ENCODE measurements at regions not wholly inside any gene's neighbourhood (a gene's known extent, or its start where the extent isn't known, plus 50 kb on each side); places are given as distances from the start of the nearest gene placed in this dataset.

GRCh38 chr2:56680971-56681631, 497.3 kb downstream of the CCDC85A start:
- no peaks in the 10 kb centered on the region for H3K36me3 ChIP-seq
- 49 to 51% methylated on average over 3 of the region's 3 CpGs for WGBS, 2 donors

GRCh38 chr2:56681659-56682396, 498.0 kb downstream of the CCDC85A start:
- H3K27me3 ChIP-seq, result no peaks in the 10 kb centered on the region
- H3K4me3 ChIP-seq, result no peak overlapping the region
- 72 to 75% methylated on average over 5 of the region's 5 CpGs for WGBS, 2 donors
- no peaks in the 10 kb centered on the region for H3K36me3 ChIP-seq
- H3K9me3 ChIP-seq, result no peaks in the 10 kb centered on the region
- H3K4me1 ChIP-seq, result no peaks in the 10 kb centered on the region
- no peak for DNase-seq (ENCODE audit: low spot score in 2 of 2)
- TF ChIP-seq, protein P1, sequence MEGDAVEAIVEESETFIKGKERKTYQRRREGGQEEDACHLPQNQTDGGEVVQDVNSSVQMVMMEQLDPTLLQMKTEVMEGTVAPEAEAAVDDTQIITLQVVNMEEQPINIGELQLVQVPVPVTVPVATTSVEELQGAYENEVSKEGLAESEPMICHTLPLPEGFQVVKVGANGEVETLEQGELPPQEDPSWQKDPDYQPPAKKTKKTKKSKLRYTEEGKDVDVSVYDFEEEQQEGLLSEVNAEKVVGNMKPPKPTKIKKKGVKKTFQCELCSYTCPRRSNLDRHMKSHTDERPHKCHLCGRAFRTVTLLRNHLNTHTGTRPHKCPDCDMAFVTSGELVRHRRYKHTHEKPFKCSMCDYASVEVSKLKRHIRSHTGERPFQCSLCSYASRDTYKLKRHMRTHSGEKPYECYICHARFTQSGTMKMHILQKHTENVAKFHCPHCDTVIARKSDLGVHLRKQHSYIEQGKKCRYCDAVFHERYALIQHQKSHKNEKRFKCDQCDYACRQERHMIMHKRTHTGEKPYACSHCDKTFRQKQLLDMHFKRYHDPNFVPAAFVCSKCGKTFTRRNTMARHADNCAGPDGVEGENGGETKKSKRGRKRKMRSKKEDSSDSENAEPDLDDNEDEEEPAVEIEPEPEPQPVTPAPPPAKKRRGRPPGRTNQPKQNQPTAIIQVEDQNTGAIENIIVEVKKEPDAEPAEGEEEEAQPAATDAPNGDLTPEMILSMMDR (IDR thresholded peaks at IDR 0.05), result no peak
- TF ChIP-seq POLR2A (IDR thresholded peaks at IDR 0.05) (no peak), EP300 (IDR thresholded peaks at IDR 0.05) (no peak)
- no peak overlapping the region for H3K27ac ChIP-seq

More at GRCh38 chr2:56680971-56681631, 497.3 kb downstream of the CCDC85A start:
- no peaks in the 10 kb centered on the region for H3K9me3 ChIP-seq
- no peaks in the 10 kb centered on the region for H3K4me1 ChIP-seq
- H3K27me3 ChIP-seq, result no peaks in the 10 kb centered on the region
- TF ChIP-seq EP300 (IDR thresholded peaks at IDR 0.05), result no peak
- no peak for DNase-seq (ENCODE audit: low spot score in 2 of 2)
- no peak overlapping the region for H3K4me3 ChIP-seq
- H3K27ac ChIP-seq, result no peak overlapping the region

- no peak overlapping the region for H3K27ac ChIP-seq
- no peak overlapping the region for H3K4me3 ChIP-seq
- H3K4me1 ChIP-seq, result no peaks in the 10 kb centered on the region
- no peaks in the 10 kb centered on the region for H3K36me3 ChIP-seq
- TF ChIP-seq EP300 (IDR thresholded peaks at IDR 0.05), result no peak
- TF ChIP-seq, protein P1 (IDR thresholded peaks at IDR 0.05), result no peak
- no peak for TF ChIP-seq POLR2A (IDR thresholded peaks at IDR 0.05)
- WGBS, 2 donors, result 65 to 75% methylated on average over 3 of the region's 3 CpGs
- H3K27me3 ChIP-seq, result no peaks in the 10 kb centered on the region
- no peak for DNase-seq (ENCODE audit: low spot score in 2 of 2)
- H3K9me3 ChIP-seq, result no peaks in the 10 kb centered on the region
These were observed 498.6 kb downstream of the CCDC85A start for GRCh38 chr2:56682397-56682760.

DNA sequence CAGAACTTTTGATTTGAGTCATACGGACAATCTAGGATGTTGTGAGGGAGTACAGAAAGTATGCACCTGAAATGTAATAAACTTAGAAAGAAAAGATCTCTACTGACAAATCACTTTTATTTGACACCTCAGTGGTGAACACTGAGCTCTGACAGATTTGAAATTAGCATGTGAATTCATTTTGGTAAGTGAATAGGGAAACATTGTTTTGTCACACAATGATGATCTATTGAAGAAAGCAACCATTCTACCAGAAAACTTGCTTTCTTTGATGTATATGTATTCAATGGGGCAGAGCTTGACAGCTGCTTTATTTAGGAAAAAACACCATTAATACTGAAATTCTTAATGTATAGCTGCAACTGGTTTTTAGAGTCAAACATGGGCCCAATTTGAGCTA, 500.5 kb downstream of the CCDC85A start:
- Histone ChIP-seq H3K4me3 (no peak overlapping the region), H3K36me3 (no peaks in the 10 kb centered on the region), H3K27ac (no peak overlapping the region), H3K9me3 (no peaks in the 10 kb centered on the region), H3K27me3 (no peaks in the 10 kb centered on the region), H3K4me1 (no peaks in the 10 kb centered on the region)
- DNase-seq (ENCODE audit: low spot score in 2 of 2), result no peak
- TF ChIP-seq, protein P1 (IDR thresholded peaks at IDR 0.05), result no peak
- TF ChIP-seq EP300 (IDR thresholded peaks at IDR 0.05) (no peak), POLR2A (IDR thresholded peaks at IDR 0.05) (no peak)
- WGBS, 2 donors, result 90 to 95% methylated on average over 1 of the region's 1 CpG

DNA sequence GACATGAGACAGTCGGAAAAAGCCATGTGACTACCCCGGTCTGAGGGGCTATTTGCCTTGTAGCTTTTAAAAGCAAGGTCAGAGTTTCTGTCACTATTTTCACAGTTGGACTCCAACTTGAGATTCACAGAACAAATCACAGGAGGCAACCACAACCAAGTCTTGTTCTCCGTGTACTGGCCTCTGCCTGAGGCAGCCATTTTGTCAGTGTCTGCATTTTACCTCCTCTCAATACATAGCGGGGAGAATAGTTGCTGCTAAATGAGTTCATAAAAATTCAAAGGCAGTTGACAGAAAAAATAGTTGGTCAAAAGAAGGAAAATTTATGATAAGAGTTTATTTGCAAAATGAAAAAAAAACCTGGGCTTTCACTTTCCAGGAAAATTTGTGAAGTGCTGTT, 501.4 kb downstream of the CCDC85A start:
- H3K4me3 ChIP-seq, result no peak overlapping the region
- no peaks in the 10 kb centered on the region for H3K4me1 ChIP-seq
- no peaks in the 10 kb centered on the region for H3K27me3 ChIP-seq
- TF ChIP-seq EP300 (IDR thresholded peaks at IDR 0.05) (no peak), POLR2A (IDR thresholded peaks at IDR 0.05) (no peak)
- no peak for DNase-seq (ENCODE audit: low spot score in 2 of 2)
- no peak overlapping the region for H3K27ac ChIP-seq
- H3K9me3 ChIP-seq, result no peaks in the 10 kb centered on the region
- no peaks in the 10 kb centered on the region for H3K36me3 ChIP-seq
- 81 to 83% methylated on average over 4 of the region's 4 CpGs for WGBS, 2 donors

- no peaks in the 10 kb centered on the region for H3K27me3 ChIP-seq
- no peaks in the 10 kb centered on the region for H3K36me3 ChIP-seq
These were observed 503.4 kb downstream of the CCDC85A start for GRCh38 chr2:56687169-56687568.

More at GRCh38 chr2:56687169-56687568, 503.4 kb downstream of the CCDC85A start:
- 52 to 62% methylated on average over 1 of the region's 1 CpG for WGBS, 2 donors
- Histone ChIP-seq H3K9me3 (no peaks in the 10 kb centered on the region), H3K4me1 (no peaks in the 10 kb centered on the region), H3K4me3 (no peak overlapping the region), H3K27ac (no peak overlapping the region)
- DNase-seq (ENCODE audit: low spot score in 2 of 2), result no peak
- TF ChIP-seq EP300 (IDR thresholded peaks at IDR 0.05) (no peak), POLR2A (IDR thresholded peaks at IDR 0.05) (no peak)
- TF ChIP-seq, protein P1 (IDR thresholded peaks at IDR 0.05), result no peak

All from tibial nerve (tissue), 4 donors.